CD4-positive, alpha-beta T cell (primary cell): ENCODE measurements at regions not wholly inside any gene's neighbourhood (a gene's known extent, or its start where the extent isn't known, plus 50 kb on each side); places are given as distances from the start of the nearest gene placed in this dataset.

Source experiments
- ATAC-seq: fragments of 200-7000 bp; cut with Tn5 transposase; one replicate; pipeline ENCODE4 v1.10.0; 2022; ENCODE audit warnings: mild to moderate bottlenecking; ENCODE audit not compliant: poor library complexity
- CTCF ChIA-PET: fragments of 350-600 bp; sonication (Branson Sonifier 250); formaldehyde crosslinking; loops from one replicate; lab custom pipeline; 2021; ENCODE audit warnings: antibody characterized with exemption, inconsistent platforms; lab: Charles Lee
- POLR2A ChIA-PET: fragments of 350-600 bp; sonication (Branson Sonifier 250); formaldehyde crosslinking; loops from one replicate; lab custom pipeline; 2021; ENCODE audit warnings: antibody characterized with exemption, inconsistent platforms; lab: Charles Lee
- DNase-seq, 14 experiments: peaks; one replicate each; pipeline ENCODE4 v3.0.0-alpha.2; 2013 to 2020; ENCODE audit warnings: mixed read lengths in 2 of 14
- H3K27ac ChIP-seq, 2 donors: one replicate each; pipeline versions ENCODE4 v1.5.1 to v1.7.0; 2013; ENCODE audit warnings: low read length in 2 of 2, low read depth in 1 of 2, mild to moderate bottlenecking in 1 of 2
- H3K27me3 ChIP-seq, 2 experiments: 1 replicate in 1 of 2; 2 replicates in 1 of 2; pipeline versions ENCODE4 v1.6.1 to v1.7.0; 2013; ENCODE audit warnings: low read length in 2 of 2, control low read depth in 1 of 2, mild to moderate bottlenecking in 1 of 2, moderate library complexity in 1 of 2; ENCODE audit not compliant: insufficient read depth in 2 of 2, control insufficient read depth in 1 of 2
- H3K36me3 ChIP-seq: one replicate; pipeline ENCODE4 v1.6.1; 2013; ENCODE audit warnings: low read length, control low read depth; ENCODE audit not compliant: insufficient read depth
- H3K4me1 ChIP-seq: one replicate; pipeline ENCODE4 v1.6.1; 2013; ENCODE audit warnings: low read length, control low read depth; ENCODE audit not compliant: insufficient read depth
- H3K4me3 ChIP-seq: one replicate; pipeline ENCODE4 v1.5.1; 2013; ENCODE audit warnings: mild to moderate bottlenecking, low read length, moderate library complexity
- H3K9me3 ChIP-seq, 2 experiments: 1 replicate in 1 of 2; 2 replicates in 1 of 2; pipeline versions ENCODE4 v1.6.1 to v1.7.0; 2013; ENCODE audit warnings: low read length in 2 of 2, mild to moderate bottlenecking in 2 of 2, control low read depth in 1 of 2, moderate library complexity in 1 of 2; ENCODE audit not compliant: control insufficient read depth in 1 of 2, insufficient read depth in 1 of 2
- H3K27ac Mint-ChIP-seq: one replicate; pipeline ENCODE4 v1.8.0; 2020; ENCODE audit warnings: mixed read lengths
- H3K27me3 Mint-ChIP-seq: one replicate; pipeline ENCODE4 v1.8.0; 2021; ENCODE audit warnings: mixed read lengths
- H3K36me3 Mint-ChIP-seq: one replicate; pipeline ENCODE4 v1.8.0; 2021; ENCODE audit warnings: low read depth, mixed read lengths
- H3K4me1 Mint-ChIP-seq: one replicate; pipeline ENCODE4 v1.8.0; 2021; ENCODE audit warnings: low read depth, mixed read lengths
- H3K4me3 Mint-ChIP-seq: one replicate; pipeline ENCODE4 v1.8.0; 2020; ENCODE audit warnings: mild to moderate bottlenecking, mixed read lengths
- H3K9me3 Mint-ChIP-seq: one replicate; pipeline ENCODE4 v1.8.0; 2020; ENCODE audit warnings: mixed read lengths
- CTCF ChIP-seq: fragments of 200-600 bp; IDR thresholded peaks from one replicate; pipeline ENCODE4 v1.8.0; 2022; ENCODE audit warnings: antibody characterized with exemption, mild to moderate bottlenecking
- intact Hi-C, 2 experiments: fragments of 100-400 bp; cut with DNase I in 1 of 2; cut with micrococcal nuclease in 1 of 2; formaldehyde crosslinking; loops; one replicate each; pipeline versions ENCODE4 v1.15.1 to v1.9.0; 2023 to 2025; cut with DNase I, micrococcal nuclease

GRCh38 chr16:66014221-66014620 is 352.3 kb upstream of the CDH5 start:
- Histone ChIP-seq H3K4me1 (no peaks in the 10 kb centered on the region), H3K4me3 (no peak overlapping the region), H3K27me3 (no peaks in the 10 kb centered on the region), H3K27ac (no peak overlapping the region), H3K36me3 (no peaks in the 10 kb centered on the region), H3K9me3 (peaks cover 0 to 5% of the 10 kb centered on the region in 2 experiments)
- DNase-seq, result no peak
- intact Hi-C loops, result no loop called here
- ATAC-seq, result no peak
- Mint-ChIP-seq H3K9me3 (no peaks in the 10 kb centered on the region), H3K4me1 (no peaks in the 10 kb centered on the region), H3K27me3 (peaks cover 15% of the 10 kb centered on the region), H3K4me3 (no peak overlapping the region), H3K36me3 (no peaks in the 10 kb centered on the region), H3K27ac (no peak overlapping the region)
- TF ChIP-seq CTCF, result no peak
- POLR2A ChIA-PET, result no interaction called here
- CTCF ChIA-PET, result no interaction called here

GRCh38 chr16:66013486-66013885 is 353.0 kb upstream of the CDH5 start:
- H3K27me3 Mint-ChIP-seq, result peaks cover 15% of the 10 kb centered on the region
- H3K27me3 ChIP-seq, result no peaks in the 10 kb centered on the region
- DNase-seq, result no peak
- no peak overlapping the region for H3K27ac ChIP-seq
- no peaks in the 10 kb centered on the region for H3K4me1 ChIP-seq
- ChIA-PET CTCF (no interaction called here), POLR2A (no interaction called here)
- no peak overlapping the region for H3K27ac Mint-ChIP-seq
- no peak for ATAC-seq
- TF ChIP-seq CTCF, result no peak
- intact Hi-C loops, result no loop called here
- H3K4me3 Mint-ChIP-seq, result no peak overlapping the region
- H3K4me3 ChIP-seq, result no peak overlapping the region
- H3K36me3 Mint-ChIP-seq, result no peaks in the 10 kb centered on the region
- H3K36me3 ChIP-seq, result no peaks in the 10 kb centered on the region
- H3K4me1 Mint-ChIP-seq, result no peaks in the 10 kb centered on the region
- H3K9me3 Mint-ChIP-seq, result no peaks in the 10 kb centered on the region
- peaks cover 0 to 5% of the 10 kb centered on the region in 2 experiments for H3K9me3 ChIP-seq

- intact Hi-C loops, result no loop called here
- Mint-ChIP-seq H3K27me3 (peaks cover 10% of the 10 kb centered on the region), H3K36me3 (no peaks in the 10 kb centered on the region), H3K9me3 (no peaks in the 10 kb centered on the region), H3K4me3 (no peak overlapping the region), H3K27ac (no peak overlapping the region), H3K4me1 (no peaks in the 10 kb centered on the region)
- Histone ChIP-seq H3K4me1 (no peaks in the 10 kb centered on the region), H3K9me3 (peaks cover 0 to 6% of the 10 kb centered on the region in 2 experiments), H3K27me3 (no peaks in the 10 kb centered on the region), H3K36me3 (no peaks in the 10 kb centered on the region), H3K27ac (no peak overlapping the region), H3K4me3 (no peak overlapping the region)
- POLR2A ChIA-PET, result no interaction called here
- CTCF ChIA-PET, result no interaction called here
- no peak for DNase-seq
- no peak for ATAC-seq
- no peak for TF ChIP-seq CTCF
Observed at GRCh38 chr16:66008136-66008535, 358.4 kb upstream of the CDH5 start.
